ENCODE measurements at regions not wholly inside any gene's neighbourhood (a gene's known extent, or its start where the extent isn't known, plus 50 kb on each side); places are given as distances from the start of the nearest gene placed in this dataset.

GRCh38 chr5:58040044-58040443 lies 419.8 kb downstream of the PLK2 start:
- Histone ChIP-seq H3K4me3 (ENCODE audit: low read length) (no peak overlapping the region), H3K9me3 (ENCODE audit: low read length) (no peaks in the 10 kb centered on the region), H3K36me3 (ENCODE audit: insufficient read depth, low read length) (no peaks in the 10 kb centered on the region)

DNA sequence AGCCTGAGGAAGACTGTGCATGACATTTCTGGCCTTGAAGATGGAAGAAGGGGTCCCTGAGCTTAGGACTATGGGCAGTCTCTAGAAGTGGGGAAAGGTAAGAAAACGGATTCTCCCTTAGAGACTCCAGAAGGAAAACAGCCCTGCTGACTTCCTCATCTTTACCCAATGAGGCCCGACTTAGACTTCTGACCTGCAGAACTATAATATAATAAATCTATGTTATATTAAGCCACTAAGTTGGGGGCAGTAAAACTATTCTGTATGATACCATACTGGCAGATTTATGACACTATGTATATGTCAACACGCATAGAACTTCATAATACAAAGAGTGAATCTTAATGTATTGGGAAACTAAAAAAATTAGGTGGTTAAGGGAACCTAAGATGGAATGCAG lies 422.0 kb downstream of the PLK2 start:
- Histone ChIP-seq H3K4me1 (ENCODE audit: insufficient read depth, low read length) (no peaks in the 10 kb centered on the region), H3K27me3 (ENCODE audit: insufficient read depth, low read length) (no peaks in the 10 kb centered on the region), H3K9me3 (ENCODE audit: low read length) (no peaks in the 10 kb centered on the region), H3K4me3 (ENCODE audit: low read length) (no peak overlapping the region), H3K36me3 (ENCODE audit: insufficient read depth, low read length) (no peaks in the 10 kb centered on the region), H2AFZ (ENCODE audit: low read depth, low read length) (no peak overlapping the region)

More at GRCh38 chr5:58040044-58040443, 419.8 kb downstream of the PLK2 start:
- H3K27me3 ChIP-seq (ENCODE audit: insufficient read depth, low read length) = no peaks in the 10 kb centered on the region
- H2AFZ ChIP-seq (ENCODE audit: low read depth, low read length) = no peak overlapping the region
- H3K4me1 ChIP-seq (ENCODE audit: insufficient read depth, low read length) = no peaks in the 10 kb centered on the region

- H3K36me3 ChIP-seq (ENCODE audit: insufficient read depth, low read length) = no peaks in the 10 kb centered on the region
- H3K27me3 ChIP-seq (ENCODE audit: insufficient read depth, low read length) = no peaks in the 10 kb centered on the region
- H2AFZ ChIP-seq (ENCODE audit: low read depth, low read length) = no peak overlapping the region
- no peaks in the 10 kb centered on the region for H3K9me3 ChIP-seq (ENCODE audit: low read length)
- no peaks in the 10 kb centered on the region for H3K4me1 ChIP-seq (ENCODE audit: insufficient read depth, low read length)
- H3K4me3 ChIP-seq (ENCODE audit: low read length) = no peak overlapping the region
Observed at GRCh38 chr5:58025809-58026208, 434.1 kb downstream of the PLK2 start.

GRCh38 chr5:58024151-58024550 lies 435.7 kb downstream of the PLK2 start:
- Histone ChIP-seq H3K27me3 (ENCODE audit: insufficient read depth, low read length) (no peaks in the 10 kb centered on the region), H3K4me3 (ENCODE audit: low read length) (no peak overlapping the region), H3K36me3 (ENCODE audit: insufficient read depth, low read length) (no peaks in the 10 kb centered on the region), H3K9me3 (ENCODE audit: low read length) (no peaks in the 10 kb centered on the region), H2AFZ (ENCODE audit: low read depth, low read length) (no peak overlapping the region), H3K4me1 (ENCODE audit: insufficient read depth, low read length) (no peaks in the 10 kb centered on the region)

GRCh38 chr5:58022055-58022454 lies 437.8 kb downstream of the PLK2 start:
- H3K27me3 ChIP-seq (ENCODE audit: insufficient read depth, low read length) = no peaks in the 10 kb centered on the region
- H2AFZ ChIP-seq (ENCODE audit: low read depth, low read length) = no peak overlapping the region
- no peaks in the 10 kb centered on the region for H3K36me3 ChIP-seq (ENCODE audit: insufficient read depth, low read length)
- H3K9me3 ChIP-seq (ENCODE audit: low read length) = no peaks in the 10 kb centered on the region
- H3K4me1 ChIP-seq (ENCODE audit: insufficient read depth, low read length) = peaks cover 7% of the 10 kb centered on the region
- H3K4me3 ChIP-seq (ENCODE audit: low read length) = no peak overlapping the region

- Histone ChIP-seq H3K4me1 (ENCODE audit: insufficient read depth, low read length) (peaks cover 13% of the 10 kb centered on the region), H3K27me3 (ENCODE audit: insufficient read depth, low read length) (no peaks in the 10 kb centered on the region), H2AFZ (ENCODE audit: low read depth, low read length) (no peak overlapping the region), H3K36me3 (ENCODE audit: insufficient read depth, low read length) (no peaks in the 10 kb centered on the region), H3K9me3 (ENCODE audit: low read length) (no peaks in the 10 kb centered on the region), H3K4me3 (ENCODE audit: low read length) (no peak overlapping the region)
Observed at GRCh38 chr5:58021466-58021865, 438.4 kb downstream of the PLK2 start.

DNA sequence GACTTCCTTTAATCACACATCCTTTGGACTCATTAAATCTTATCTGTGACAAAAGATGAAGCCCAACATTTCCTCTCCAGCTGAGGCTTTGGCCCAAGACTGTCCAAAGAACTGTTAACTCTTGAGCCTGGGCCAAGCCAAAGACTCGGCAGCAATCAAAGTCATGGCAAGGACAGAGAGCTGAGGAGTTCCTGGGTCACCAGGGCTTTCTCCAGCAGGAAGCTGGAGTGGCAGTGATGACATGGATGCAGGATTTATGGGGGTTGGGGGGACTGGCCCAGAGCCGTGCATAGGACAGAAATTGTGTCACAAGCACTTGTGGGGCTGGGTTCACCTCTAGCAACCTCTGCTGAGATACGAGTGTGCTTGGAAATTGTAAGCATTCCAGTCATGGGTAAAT lies 440.3 kb downstream of the PLK2 start:
- Histone ChIP-seq H3K4me3 (ENCODE audit: low read length) (no peak overlapping the region), H2AFZ (ENCODE audit: low read depth, low read length) (no peak overlapping the region), H3K27me3 (ENCODE audit: insufficient read depth, low read length) (no peaks in the 10 kb centered on the region), H3K9me3 (ENCODE audit: low read length) (no peaks in the 10 kb centered on the region), H3K4me1 (ENCODE audit: insufficient read depth, low read length) (peaks cover 20% of the 10 kb centered on the region), H3K36me3 (ENCODE audit: insufficient read depth, low read length) (no peaks in the 10 kb centered on the region)

- no peaks in the 10 kb centered on the region for H3K27me3 ChIP-seq (ENCODE audit: insufficient read depth, low read length)
- H3K4me1 ChIP-seq (ENCODE audit: insufficient read depth, low read length) = peaks cover 20% of the 10 kb centered on the region
- no peak overlapping the region for H3K4me3 ChIP-seq (ENCODE audit: low read length)
- no peaks in the 10 kb centered on the region for H3K36me3 ChIP-seq (ENCODE audit: insufficient read depth, low read length)
- H2AFZ ChIP-seq (ENCODE audit: low read depth, low read length) = no peak overlapping the region
- no peaks in the 10 kb centered on the region for H3K9me3 ChIP-seq (ENCODE audit: low read length)
Observed at GRCh38 chr5:58018016-58018415, 441.9 kb downstream of the PLK2 start.

- no peaks in the 10 kb centered on the region for H3K27me3 ChIP-seq (ENCODE audit: insufficient read depth, low read length)
- H3K4me1 ChIP-seq (ENCODE audit: insufficient read depth, low read length) = peaks cover 24% of the 10 kb centered on the region
- H3K36me3 ChIP-seq (ENCODE audit: insufficient read depth, low read length) = no peaks in the 10 kb centered on the region
- no peaks in the 10 kb centered on the region for H3K9me3 ChIP-seq (ENCODE audit: low read length)
- no peak overlapping the region for H3K4me3 ChIP-seq (ENCODE audit: low read length)
- H2AFZ ChIP-seq (ENCODE audit: low read depth, low read length) = no peak overlapping the region
Observed at GRCh38 chr5:58016877-58017276, 443.0 kb downstream of the PLK2 start.

DNA sequence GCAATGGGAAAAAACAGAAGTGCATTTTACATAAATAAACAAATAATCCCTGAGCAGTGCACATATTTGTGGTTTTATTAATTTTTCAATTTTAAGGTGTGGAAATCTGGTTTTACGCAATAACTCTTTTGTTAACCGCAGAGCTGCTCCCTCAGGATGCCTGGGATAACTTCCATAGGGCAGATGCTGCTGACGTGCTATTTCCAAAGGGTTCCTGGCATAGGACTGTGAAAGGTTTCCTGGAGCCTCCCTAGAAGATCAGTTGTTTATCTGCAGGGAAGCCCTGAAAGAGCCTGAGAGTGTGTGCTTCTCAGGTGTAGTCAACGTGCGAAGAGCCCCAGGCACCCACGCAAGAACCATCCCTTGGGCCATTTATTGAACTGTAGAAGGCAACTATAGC lies 443.5 kb downstream of the PLK2 start:
- Histone ChIP-seq H3K4me1 (ENCODE audit: insufficient read depth, low read length) (peaks cover 29% of the 10 kb centered on the region), H3K36me3 (ENCODE audit: insufficient read depth, low read length) (no peaks in the 10 kb centered on the region), H2AFZ (ENCODE audit: low read depth, low read length) (no peak overlapping the region), H3K9me3 (ENCODE audit: low read length) (no peaks in the 10 kb centered on the region), H3K4me3 (ENCODE audit: low read length) (no peak overlapping the region), H3K27me3 (ENCODE audit: insufficient read depth, low read length) (no peaks in the 10 kb centered on the region)

GRCh38 chr5:58015175-58015574 lies 444.7 kb downstream of the PLK2 start:
- Histone ChIP-seq H3K27me3 (ENCODE audit: insufficient read depth, low read length) (no peaks in the 10 kb centered on the region), H3K4me1 (ENCODE audit: insufficient read depth, low read length) (peaks cover 32% of the 10 kb centered on the region), H3K9me3 (ENCODE audit: low read length) (no peaks in the 10 kb centered on the region), H3K4me3 (ENCODE audit: low read length) (no peak overlapping the region), H3K36me3 (ENCODE audit: insufficient read depth, low read length) (no peaks in the 10 kb centered on the region), H2AFZ (ENCODE audit: low read depth, low read length) (no peak overlapping the region)

GRCh38 chr5:58013542-58014258 lies 446.2 kb downstream of the PLK2 start:
- no peak overlapping the region for H2AFZ ChIP-seq (ENCODE audit: low read depth, low read length)
- H3K27me3 ChIP-seq (ENCODE audit: insufficient read depth, low read length) = no peaks in the 10 kb centered on the region
- H3K9me3 ChIP-seq (ENCODE audit: low read length) = no peaks in the 10 kb centered on the region
- peaks cover 32% of the 10 kb centered on the region for H3K4me1 ChIP-seq (ENCODE audit: insufficient read depth, low read length)
- no peak overlapping the region for H3K4me3 ChIP-seq (ENCODE audit: low read length)
- no peaks in the 10 kb centered on the region for H3K36me3 ChIP-seq (ENCODE audit: insufficient read depth, low read length)

GRCh38 chr5:58012801-58013315 lies 447.0 kb downstream of the PLK2 start:
- H3K27me3 ChIP-seq (ENCODE audit: insufficient read depth, low read length) = no peaks in the 10 kb centered on the region
- no peaks in the 10 kb centered on the region for H3K9me3 ChIP-seq (ENCODE audit: low read length)
- no peak overlapping the region for H2AFZ ChIP-seq (ENCODE audit: low read depth, low read length)
- H3K36me3 ChIP-seq (ENCODE audit: insufficient read depth, low read length) = no peaks in the 10 kb centered on the region
- peaks cover 32% of the 10 kb centered on the region for H3K4me1 ChIP-seq (ENCODE audit: insufficient read depth, low read length)
- H3K4me3 ChIP-seq (ENCODE audit: low read length) = no peak overlapping the region

GRCh38 chr5:58012102-58012501 lies 447.8 kb downstream of the PLK2 start:
- Histone ChIP-seq H3K9me3 (ENCODE audit: low read length) (no peaks in the 10 kb centered on the region), H3K27me3 (ENCODE audit: insufficient read depth, low read length) (no peaks in the 10 kb centered on the region), H3K4me1 (ENCODE audit: insufficient read depth, low read length) (peaks cover 26% of the 10 kb centered on the region), H3K36me3 (ENCODE audit: insufficient read depth, low read length) (no peaks in the 10 kb centered on the region), H3K4me3 (ENCODE audit: low read length) (no peak overlapping the region), H2AFZ (ENCODE audit: low read depth, low read length) (no peak overlapping the region)
